SIG-M5 treated with dmso at 0.1 percent for 504 hours (cell line): ENCODE measurements at regions not wholly inside any gene's neighbourhood (a gene's known extent, or its start where the extent isn't known, plus 50 kb on each side); places are given as distances from the start of the nearest gene placed in this dataset.
A peak's percentile ranks its signal among the peaks of the same experiment; 100 is the strongest.
"Not testable (repeated sequence)": the region's sequence is repeated elsewhere in the genome, so short reads cannot be mapped to it uniquely, and the experiment has no call there.

Source experiments
- DNase-seq: peaks from one replicate; lab custom pipeline; 2025; ENCODE audit not compliant: unreplicated experiment; lab: John Stamatoyannopoulos, UW

DNA sequence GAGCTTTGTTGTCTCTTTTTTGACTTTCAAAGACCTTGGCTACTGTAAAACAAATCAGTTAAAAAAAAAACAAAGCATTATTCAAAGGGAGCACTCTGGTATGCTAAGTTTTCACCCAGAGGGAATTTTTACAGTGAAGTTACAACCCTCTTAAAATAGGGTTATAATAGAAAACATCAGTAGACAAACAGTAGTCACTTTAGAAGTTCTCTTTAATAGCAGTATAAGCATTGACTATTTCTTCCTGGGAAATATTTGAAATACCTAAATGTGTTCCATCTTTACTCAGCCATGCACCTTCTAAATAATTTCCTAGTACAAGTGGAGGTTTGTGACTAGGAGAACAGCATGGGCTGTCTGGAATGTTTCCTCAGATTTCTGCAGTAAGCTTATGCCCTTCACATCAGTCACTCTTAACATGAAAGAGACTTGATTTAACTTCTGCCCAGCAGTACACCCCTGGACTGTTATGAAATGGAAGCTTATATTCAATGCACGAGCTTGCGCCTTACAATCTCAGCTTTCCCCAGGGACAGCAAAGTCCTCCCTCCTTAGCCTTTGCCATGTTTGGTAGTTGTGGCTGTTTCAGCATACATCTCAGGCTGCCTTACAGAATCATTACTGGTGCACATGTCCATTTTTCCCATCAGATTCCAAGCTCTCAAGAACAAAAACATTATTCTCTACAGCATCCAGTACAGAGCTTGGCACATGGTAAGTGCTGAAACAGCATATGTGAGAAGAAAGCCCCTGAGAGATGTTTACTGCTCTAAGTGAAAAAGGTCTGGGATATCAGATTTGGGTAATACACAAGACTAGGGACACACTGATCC lies 191.5 kb downstream of the ZNF608 start:
- no peak for DNase-seq

GRCh38 chr5:124553911-124554310 lies 192.5 kb downstream of the ZNF608 start:
- no peak for DNase-seq

DNA sequence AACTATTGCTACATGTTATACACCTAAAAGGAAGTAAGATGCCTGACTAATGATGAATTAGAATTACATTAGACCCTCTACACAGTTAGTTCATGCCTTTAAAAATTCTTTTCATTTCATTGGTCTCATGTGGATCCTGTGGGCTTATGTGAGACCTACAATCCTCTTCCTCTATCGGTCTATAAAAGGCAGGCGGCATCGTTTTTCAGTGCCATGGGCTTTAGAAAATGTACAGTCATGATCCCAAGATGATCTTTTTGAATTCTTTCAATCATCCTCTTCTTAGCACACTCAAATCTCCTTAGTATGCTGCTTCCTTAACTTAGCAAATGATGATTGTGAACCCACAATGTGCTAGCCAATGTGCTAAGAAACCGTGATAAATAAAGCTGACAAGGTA lies 193.9 kb downstream of the ZNF608 start:
- no peak for DNase-seq

GRCh38 chr5:124551939-124552279 lies 194.5 kb downstream of the ZNF608 start:
- no peak for DNase-seq

GRCh38 chr5:124550731-124551130 lies 195.7 kb downstream of the ZNF608 start:
- DNase-seq = no peak

- no peak for DNase-seq
These were observed 196.5 kb downstream of the ZNF608 start for GRCh38 chr5:124549891-124550436.

GRCh38 chr5:124546643-124547042 lies 199.8 kb downstream of the ZNF608 start:
- DNase-seq = no peak

GRCh38 chr5:124544366-124545055 lies 201.9 kb downstream of the ZNF608 start:
- no peak for DNase-seq

GRCh38 chr5:124538931-124539330 lies 207.5 kb downstream of the ZNF608 start:
- no peak for DNase-seq

- DNase-seq = no peak
These were observed 208.2 kb downstream of the ZNF608 start for GRCh38 chr5:124538191-124538590.

DNA sequence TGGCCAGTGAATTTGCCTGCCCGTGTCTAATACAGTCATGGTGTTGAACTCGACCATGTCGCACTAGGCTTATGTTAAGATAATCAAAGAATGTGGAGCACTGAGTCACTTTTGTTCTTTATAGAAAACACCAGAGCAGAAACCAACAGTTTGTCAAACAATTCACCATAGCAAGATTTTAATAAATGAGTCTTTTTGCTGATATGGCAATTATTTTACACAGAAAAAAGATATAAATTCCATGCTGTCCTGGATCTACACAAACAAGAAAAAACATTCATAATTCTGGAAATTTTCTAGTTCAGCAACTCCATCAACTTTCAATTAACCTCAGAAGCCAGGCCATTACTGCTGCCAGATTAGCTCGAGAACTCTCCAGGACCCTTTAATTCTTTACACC lies 208.9 kb downstream of the ZNF608 start:
- DNase-seq = no peak

DNA sequence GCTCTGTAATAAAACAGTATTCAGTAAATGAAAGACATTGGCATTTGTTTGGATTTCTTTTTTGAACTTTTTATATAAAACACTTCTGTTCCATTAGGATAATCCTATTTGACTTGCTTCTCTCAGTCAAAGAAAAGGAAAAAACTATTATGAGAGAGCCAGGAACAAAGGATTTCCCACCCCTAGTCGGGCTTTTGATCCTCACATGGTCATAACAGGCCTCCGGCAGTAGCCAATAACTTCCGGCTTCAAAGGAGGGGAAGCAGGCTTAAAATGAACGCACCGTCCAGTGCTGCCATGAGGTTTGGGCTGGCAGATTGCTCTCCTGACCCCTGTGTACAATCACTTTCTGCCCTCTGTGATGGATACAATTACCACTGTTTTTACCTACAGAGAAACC lies 209.3 kb downstream of the ZNF608 start:
- no peak for DNase-seq

DNA sequence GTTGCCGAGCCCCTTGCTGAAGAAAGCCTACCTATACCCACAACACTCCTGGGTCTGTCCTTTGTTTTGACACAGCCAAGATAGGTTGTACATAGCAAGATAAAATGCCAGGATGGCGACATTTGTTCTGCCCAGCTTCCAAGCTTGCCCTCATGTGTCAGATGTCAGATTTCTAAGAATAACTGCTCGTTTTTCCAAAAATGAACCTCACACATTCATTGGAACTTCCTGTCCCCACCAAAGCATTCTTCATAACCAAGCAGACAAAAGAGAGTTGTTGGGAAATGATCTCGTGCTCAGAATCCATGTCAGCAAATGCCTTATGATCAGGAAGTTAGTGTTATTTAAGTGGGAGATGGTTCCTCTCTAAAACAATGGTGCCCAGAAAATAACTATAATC lies 210.1 kb downstream of the ZNF608 start:
- no peak for DNase-seq

GRCh38 chr5:124530916-124531315 lies 215.5 kb downstream of the ZNF608 start:
- no peak for DNase-seq

- DNase-seq = no peak
These were observed 217.6 kb downstream of the ZNF608 start for GRCh38 chr5:124528838-124529237.

GRCh38 chr5:124527220-124527991 lies 219.0 kb downstream of the ZNF608 start:
- DNase-seq = no peak

DNA sequence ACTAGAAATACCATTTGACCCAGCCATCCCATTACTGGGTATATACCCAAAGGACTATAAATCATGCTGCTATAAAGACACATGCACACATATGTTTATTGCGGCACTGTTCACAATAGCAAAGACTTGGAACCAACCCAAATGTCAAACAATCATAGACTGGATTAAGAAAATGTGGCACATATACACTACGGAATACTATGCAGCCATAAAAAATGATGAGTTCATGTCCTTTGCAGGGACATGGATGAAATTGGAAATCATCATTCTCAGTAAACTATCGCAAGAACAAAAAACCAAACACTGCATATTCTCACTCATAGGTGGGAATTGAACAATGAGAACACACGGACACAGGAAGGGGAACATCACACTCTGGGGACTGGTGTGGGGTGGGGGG lies 220.4 kb downstream of the ZNF608 start:
- not testable (repeated sequence) for DNase-seq

DNA sequence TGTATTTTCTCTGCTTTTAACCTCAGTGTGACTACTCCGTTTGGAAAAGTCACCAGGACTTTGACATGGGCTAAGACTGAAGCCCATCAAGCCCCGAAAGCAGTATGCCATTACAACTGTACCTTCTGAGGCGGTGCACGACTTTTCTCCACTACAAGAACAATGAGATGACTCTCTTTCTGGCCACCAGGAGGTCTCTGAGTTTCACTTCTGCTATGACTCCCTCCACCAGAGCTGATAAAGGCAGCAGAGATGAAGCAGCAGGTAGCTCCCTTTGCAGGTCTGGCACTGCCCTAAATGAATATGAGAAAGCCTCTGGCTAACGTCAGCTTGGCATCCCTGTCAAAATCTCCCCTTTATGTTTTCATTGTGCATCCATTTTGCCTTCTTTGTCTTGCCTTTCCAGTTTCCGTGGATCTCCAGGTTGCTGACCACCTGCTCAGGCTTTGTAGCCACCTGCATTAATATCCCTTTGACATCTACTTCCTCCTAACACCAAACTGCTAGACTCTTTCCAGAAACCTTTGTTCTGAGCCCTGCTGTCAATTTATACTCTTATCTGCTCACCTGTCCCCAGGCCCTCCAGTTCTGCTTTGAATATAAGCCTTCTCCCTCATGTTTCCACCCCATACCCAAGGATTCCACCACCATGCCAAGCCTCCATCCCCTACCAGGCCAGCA lies 221.7 kb downstream of the ZNF608 start:
- peak; percentile 4 for DNase-seq

DNA sequence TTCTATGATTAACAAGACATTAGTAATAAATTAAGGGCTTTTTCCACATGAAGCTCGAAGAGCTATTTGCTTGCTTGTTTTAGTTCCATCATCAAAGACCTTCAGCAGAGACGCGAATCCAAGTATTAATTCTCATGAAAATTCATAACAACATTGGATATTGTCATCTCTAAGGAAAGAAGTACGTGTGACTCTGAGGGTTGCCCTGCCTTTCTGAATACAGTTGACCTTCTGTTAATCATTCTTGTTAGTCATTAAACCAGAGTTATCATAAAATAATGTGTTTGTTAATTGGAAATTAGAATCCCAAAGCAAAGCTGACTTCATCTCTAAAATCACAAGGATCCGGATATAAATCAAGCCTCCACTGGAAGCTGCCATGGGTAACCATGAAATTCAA lies 222.5 kb downstream of the ZNF608 start:
- no peak for DNase-seq

DNA sequence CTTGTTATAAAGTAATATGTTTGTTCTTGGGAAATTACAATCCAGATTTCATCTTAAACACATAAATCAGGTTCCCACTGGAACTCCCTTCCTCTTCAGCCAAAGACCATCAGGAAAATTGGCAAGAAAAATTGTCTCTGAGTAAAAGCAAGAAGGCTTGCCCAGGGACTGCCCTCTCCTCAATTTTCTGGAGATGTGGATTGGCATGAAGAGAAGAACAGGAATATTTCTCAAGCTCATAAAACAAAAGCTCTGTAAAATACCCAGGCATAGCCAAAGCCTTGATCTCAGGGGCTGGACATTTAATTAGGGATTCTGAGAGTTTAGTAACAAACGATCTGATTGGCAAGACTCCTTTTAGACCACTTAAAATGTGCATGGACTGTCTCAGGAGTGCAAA lies 223.4 kb downstream of the ZNF608 start:
- DNase-seq = no peak
